ENCODE measurements at regions not wholly inside any gene's neighbourhood (a gene's known extent, or its start where the extent isn't known, plus 50 kb on each side); places are given as distances from the start of the nearest gene placed in this dataset.
"Not testable (repeated sequence)": the region's sequence is repeated elsewhere in the genome, so short reads cannot be mapped to it uniquely, and the experiment has no call there.

GRCh38 chr6:1230281-1230680 is 81.6 kb upstream of the FOXQ1 start:
- no peak for DNase-seq

DNA sequence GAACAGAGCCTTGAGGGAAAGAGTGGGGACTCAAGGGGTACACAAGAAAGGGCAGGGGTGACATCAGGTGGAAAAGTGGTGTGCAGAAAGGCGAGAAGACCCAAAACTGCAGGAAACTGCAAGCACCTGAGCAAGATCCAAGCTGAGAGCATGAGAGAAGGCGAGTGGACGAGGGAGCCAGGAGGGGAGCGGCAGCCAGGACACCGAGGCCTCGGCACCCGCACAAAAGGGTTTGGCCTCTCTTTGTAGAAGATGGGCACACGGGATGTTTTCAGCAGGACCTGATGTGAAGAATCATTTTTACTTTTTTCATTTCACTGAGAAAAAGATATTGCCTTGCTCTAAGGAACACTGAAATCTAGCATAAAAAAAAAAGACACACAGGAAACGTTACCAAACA is 82.1 kb upstream of the FOXQ1 start:
- DNase-seq = no peak

- DNase-seq = no peak
Measured at GRCh38 chr6:1229301-1229700, 82.6 kb upstream of the FOXQ1 start.

DNA sequence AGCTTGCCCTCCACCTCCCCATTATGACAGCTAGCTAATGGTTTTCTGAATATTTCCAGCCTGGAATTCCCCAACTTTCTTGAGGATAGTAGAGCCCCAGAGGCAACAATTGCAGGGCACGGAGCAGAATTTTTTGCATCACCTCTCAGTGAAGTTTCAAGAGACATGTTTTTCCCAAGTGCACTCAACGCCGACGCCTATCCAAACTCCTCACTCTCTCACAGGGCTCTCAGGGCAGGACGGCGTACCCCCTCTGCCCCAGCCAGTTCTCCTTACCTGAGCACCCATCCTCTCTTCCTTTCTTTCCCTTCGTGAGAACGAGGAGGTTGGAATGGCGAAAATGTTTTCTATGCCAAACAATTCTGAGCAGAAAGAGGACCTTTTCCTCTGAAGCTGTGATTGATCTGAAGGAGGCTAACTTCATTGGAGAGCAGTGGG is 83.1 kb upstream of the FOXQ1 start:
- no peak for DNase-seq

DNA sequence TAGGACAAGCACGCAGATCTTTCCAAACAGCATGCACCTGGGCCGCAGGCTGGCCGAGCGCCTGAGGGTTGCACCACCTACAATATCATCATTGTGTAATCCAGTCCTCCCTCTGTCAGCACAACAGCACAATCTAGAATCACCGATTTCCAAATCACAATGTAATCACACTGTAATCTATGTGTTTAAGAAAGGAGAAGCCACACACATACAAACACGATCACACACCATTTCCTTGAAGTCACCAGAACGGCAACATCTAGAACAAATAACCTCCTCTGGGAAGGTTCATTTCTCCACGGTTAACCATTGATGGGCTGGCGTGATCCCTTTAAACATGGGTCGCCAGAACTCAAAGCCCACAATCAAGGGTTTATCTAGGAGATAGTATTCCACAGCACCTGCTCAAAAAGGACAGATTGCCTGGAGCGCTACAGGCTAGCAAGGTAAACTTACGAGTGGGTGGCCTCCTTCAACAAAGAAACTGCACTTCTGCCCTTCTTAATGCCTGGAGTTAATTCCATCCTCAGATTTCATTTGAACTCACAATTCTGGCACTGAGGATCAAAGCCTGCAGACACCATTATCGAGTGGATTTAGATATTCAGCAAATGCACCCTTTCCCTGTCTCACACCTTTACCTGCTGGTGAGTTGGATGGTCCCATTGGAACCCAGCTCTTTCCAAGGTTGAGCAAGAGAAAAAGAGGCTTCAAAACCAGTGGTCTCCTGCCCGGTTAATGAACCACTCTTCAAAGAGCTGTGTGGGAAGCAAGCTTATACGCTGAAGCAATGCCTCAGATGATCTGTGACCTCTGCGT is 83.8 kb upstream of the FOXQ1 start:
- no peak for DNase-seq

- DNase-seq = no peak
Measured at GRCh38 chr6:1227600-1227934, 84.3 kb upstream of the FOXQ1 start.

DNA sequence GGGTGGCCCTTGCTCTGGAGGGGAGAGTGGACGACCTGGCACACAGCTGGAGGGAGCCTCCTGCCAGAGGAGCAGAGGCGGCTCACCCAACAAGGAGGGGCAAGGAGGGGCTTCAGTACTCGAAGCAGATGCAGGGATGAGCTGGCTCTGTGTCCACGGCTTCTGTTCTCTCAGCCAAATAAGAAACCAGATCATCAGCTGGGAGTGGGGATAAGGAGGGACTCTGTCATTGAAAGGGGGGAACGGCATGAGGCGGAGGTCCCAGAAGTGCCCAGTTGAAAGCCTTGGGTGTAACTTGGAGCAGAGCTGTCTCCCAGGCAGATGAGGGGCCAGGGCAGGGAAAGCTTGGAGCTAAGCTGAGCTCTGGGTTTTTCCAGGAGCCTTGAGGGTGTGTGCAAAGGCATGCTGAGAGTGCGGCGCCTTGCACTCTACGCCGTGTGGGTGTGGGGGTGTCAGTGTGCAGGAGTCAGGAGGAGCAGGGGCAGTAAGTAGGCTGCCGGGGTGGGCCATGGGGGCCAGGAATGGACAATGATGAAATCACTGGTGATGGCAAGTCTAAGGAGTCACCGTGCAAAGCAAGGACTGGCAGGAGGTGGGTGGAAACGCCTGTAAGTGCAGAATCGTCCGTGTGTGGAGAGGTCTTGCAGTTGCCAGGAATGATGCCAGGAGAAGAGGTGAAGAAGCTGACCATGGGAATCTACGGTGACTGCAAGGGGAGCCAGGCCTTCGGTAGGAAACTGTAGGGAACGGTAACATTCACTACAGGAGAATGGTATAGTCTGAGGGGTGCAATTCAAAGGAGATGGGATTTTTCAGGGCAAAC is 85.4 kb upstream of the FOXQ1 start:
- DNase-seq = no peak

GRCh38 chr6:1224514-1224913 is 87.4 kb upstream of the FOXQ1 start:
- DNase-seq = no peak

GRCh38 chr6:1222728-1223595 is 88.9 kb upstream of the FOXQ1 start:
- DNase-seq = no peak

- no peak for DNase-seq
Measured at GRCh38 chr6:1217396-1217795, 94.5 kb upstream of the FOXQ1 start.

DNA sequence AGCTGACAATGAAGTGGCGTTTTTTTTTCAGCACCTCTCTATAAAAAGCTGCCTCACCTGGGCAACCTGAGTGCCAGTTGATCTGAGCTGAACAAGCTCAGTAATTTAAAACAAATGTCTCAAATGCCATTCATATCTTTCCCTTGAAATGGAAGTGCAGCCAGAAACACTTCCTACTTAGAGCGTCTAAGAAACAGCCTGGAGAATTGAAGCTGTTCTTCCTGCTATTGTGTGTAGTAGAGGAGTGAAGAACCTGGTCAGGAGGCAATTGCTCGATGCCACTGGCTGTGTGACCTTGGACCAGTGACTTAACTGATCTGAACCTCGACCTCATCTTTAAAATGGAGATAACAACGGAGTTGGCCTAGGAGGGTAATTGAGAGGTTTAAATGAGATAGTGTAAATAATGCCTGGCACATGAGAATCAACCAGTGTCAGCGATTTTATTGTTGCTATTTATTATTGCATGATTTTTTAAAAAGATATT is 95.4 kb upstream of the FOXQ1 start:
- no peak for DNase-seq

DNA sequence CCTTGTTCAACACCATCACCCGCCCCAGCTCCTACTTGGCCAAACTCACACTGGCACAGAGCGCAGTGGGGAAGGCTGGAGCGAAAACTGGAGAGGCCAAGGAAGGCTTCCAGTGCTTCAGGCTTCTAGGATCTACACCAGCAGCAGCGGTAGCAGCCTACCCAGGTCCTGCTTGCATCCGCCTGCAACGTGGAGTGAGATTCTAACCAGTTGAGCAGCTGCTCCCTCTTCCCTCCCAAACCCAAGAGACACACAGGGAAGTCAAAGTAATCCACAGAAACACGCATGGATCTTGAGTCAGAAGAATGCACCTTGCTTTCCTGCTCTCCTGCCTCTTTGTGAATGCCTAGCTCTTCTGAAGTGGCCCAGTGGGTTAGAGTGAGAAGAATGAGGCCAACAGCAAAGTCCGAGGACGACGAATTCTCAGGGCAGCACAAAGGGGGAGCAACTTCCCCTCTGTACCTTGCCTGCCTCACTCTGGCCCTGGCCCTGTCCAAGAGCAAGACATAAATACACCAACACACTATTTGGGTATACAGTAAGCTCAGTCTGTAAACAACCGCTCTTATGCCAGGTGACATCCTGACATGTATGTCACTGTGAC is 95.9 kb upstream of the FOXQ1 start:
- DNase-seq = no peak

- DNase-seq = no peak
Measured at GRCh38 chr6:1215023-1215422, 96.9 kb upstream of the FOXQ1 start.

GRCh38 chr6:1212919-1213318 is 99.0 kb upstream of the FOXQ1 start:
- DNase-seq = no peak

DNA sequence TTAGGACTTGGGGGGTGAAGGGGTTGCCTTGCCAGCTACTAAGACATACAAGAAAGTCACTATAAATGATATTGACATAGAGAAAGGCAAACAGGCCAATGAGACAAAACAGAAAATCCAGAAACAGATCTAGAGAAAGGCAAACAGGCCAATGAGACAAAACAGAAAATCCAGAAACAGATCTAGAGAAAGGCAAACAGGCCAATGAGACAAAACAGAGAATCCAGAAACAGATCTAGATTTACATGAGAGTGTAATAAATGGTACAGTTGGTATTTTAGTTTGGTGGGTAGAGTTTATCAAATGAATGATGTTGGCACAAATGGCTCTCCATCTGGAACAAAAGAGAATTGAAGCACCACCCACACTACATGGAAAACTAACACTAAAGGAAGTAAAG is 99.8 kb upstream of the FOXQ1 start:
- not testable (repeated sequence) for DNase-seq

DNA sequence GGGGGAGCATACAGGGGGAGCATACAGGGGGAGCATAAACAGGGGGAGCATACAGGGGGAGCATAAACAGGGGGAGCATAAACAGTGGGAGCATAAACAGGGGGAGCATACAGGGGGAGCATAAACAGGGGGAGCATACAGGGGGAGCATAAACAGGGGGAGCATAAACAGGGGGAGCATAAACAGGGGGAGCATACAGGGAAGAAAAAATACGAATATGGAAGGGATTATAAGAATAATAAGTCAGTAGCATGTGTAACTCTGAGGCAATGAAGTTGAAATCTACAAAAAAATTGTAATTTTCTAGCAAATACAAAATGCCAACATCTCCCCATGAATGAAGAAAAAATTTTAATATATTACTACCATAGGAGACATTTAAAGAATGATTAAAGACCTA is 101.3 kb upstream of the FOXQ1 start:
- not testable (repeated sequence) for DNase-seq

DNA sequence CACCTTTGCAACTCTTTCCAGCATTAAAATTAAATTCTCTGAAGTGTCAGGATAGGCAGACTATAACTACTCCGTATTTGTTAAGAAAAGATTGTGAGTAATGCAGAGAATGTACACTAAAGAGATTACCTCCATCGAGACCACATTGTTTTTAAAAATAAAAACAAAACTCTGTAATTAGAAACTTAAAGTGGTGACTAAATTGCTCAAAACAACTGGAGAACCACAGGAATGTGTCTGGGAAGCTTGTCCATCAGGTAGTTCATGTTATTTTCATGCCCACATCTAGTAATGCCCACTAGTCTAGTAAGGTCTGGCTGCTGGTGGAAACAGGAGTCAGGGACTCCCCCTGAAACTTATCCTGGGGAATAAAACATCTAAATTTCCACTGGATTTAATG is 103.0 kb upstream of the FOXQ1 start:
- no peak for DNase-seq

DNA sequence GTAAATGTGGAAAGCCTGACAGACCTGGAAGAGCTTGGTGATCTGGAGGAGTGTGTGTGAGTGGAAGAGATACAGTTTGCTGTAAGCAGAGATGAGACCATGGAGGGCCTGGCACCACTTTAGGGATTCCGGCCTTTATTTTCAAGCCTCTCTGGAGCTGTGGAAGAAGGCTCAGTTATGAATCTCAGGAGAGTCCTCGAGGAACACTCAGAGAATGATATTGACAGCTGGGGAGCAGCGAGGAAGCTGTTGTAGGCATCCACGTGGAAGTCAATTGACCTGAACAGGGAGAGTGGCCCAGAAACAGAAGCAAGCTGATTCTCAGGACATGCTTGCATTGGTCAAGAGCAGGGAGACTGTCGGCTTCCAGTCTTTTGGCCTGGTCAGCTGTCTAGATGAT is 108.4 kb upstream of the FOXQ1 start:
- no peak for DNase-seq

DNA sequence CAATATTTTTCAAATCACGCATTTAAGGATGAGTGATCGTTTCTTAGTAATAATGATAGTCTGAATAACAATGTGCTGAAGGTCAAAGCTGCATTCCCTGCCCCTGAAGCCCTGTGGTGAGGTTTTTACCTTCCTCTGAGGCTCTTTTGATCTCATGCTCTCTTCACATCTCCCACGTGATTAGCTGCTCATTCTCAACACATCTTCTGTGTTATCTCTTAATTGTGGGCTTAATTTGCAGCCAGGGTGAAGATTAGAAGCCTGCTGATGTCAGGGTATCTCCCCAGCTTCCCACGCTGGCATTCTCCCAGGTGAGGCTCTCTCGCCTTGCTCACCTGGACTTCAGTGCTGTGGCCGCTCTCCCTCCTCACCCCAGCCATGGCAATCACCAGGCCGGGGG is 109.7 kb upstream of the FOXQ1 start:
- DNase-seq = no peak

DNA sequence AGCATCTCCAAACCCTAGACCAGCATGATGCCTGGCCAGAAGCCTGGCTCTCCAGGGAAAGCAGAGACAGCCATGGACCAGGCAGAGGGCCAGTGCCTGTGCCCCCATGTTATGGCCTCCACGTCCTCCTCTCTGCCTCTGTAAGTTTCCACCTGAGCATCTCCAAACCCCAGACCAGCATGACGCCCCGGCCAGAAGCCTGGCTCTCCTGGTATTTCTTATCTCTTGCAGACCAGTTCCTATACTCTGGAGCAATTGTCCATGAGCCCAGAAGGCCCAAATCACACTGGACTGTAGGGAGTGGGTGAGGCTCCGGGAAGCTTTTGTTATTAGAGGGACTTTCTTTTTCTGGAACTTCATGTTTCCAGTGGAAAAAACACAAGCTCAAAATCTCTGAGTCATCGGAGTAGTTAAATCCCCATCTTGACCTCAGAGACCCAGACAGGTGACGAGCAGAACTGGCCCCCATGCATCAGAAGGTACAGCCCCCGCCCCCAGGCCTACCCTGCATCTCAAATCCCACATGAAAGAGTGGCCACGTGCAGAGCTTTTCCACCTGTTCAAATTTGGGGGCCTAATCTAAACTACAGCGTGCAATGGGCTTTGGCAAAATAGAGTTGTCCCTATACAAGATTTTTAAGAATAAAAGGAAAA is 110.2 kb upstream of the FOXQ1 start:
- no peak for DNase-seq

GRCh38 chr6:1200409-1201101 is 111.3 kb upstream of the FOXQ1 start:
- DNase-seq = no peak

GRCh38 chr6:1200081-1200408 is 111.9 kb upstream of the FOXQ1 start:
- no peak for DNase-seq
